IMR-90 (cell line): ENCODE measurements at regions not wholly inside any gene's neighbourhood (a gene's known extent, or its start where the extent isn't known, plus 50 kb on each side); places are given as distances from the start of the nearest gene placed in this dataset.

Source experiments
- ATAC-seq: fragments of 200-7000 bp; cut with Tn5 transposase; 2 replicates; pipeline ENCODE4 v1.9.1; 2020; ENCODE audit warnings: low read depth, mild to moderate bottlenecking, moderate library complexity
- BruUV-seq: library from RNA; stranded (reverse); fragments of 400-500 nt; replicated peaks from 2 replicates; lab custom pipeline; 2021; lab: Mats Ljungman, UMichigan
- CTCF ChIA-PET: fragments of 300-600 bp; formaldehyde crosslinking; extraction: SDS; loops from one replicate; lab custom pipeline; 2021; ENCODE audit warnings: antibody characterized with exemption; lab: Yijun Ruan, JAX
- POLR2A ChIA-PET: fragments of 300-600 bp; sonication (Branson Sonifier 250); formaldehyde crosslinking; loops from one replicate; lab custom pipeline; 2022; ENCODE audit warnings: antibody characterized with exemption; ENCODE audit not compliant: unreplicated experiment; lab: Charles Lee
- DNase-seq: peaks from one replicate; pipeline ENCODE4 v3.0.0; 2013
- H2AFZ ChIP-seq: replicated peaks from 2 replicates; pipeline ENCODE3; 2013; ENCODE audit warnings: low read length, mild to moderate bottlenecking; ENCODE audit not compliant: poor library complexity
- H2AK5ac ChIP-seq: 2 replicates; pipeline ENCODE4 v1.6.1; 2013; ENCODE audit warnings: low read depth, low read length, inconsistent platforms
- H2AK9ac ChIP-seq: replicated peaks from 2 replicates; pipeline ENCODE3; 2013; ENCODE audit warnings: mild to moderate bottlenecking, low read depth, low read length, moderate library complexity; ENCODE audit not compliant: poor library complexity
- H2BK120ac ChIP-seq: 2 replicates; pipeline ENCODE4 v1.6.1; 2013; ENCODE audit warnings: low read depth, low read length, inconsistent platforms
- H2BK15ac ChIP-seq: 3 replicates; pipeline ENCODE4 v1.6.1; 2013; ENCODE audit warnings: low read depth, low read length, inconsistent platforms
- H2BK20ac ChIP-seq: 2 replicates; pipeline ENCODE4 v1.6.1; 2013; ENCODE audit warnings: low read depth, mild to moderate bottlenecking, inconsistent platforms, low read length, moderate library complexity
- H2BK5ac ChIP-seq: 2 replicates; pipeline ENCODE4 v1.6.1; 2013; ENCODE audit warnings: mild to moderate bottlenecking, low read depth, low read length, inconsistent platforms; ENCODE audit not compliant: poor library complexity, severe bottlenecking
- H3K14ac ChIP-seq: replicated peaks from 2 replicates; pipeline ENCODE4 v1.6.1; 2013; ENCODE audit warnings: low read depth, low read length, inconsistent platforms
- H3K18ac ChIP-seq: 2 replicates; pipeline ENCODE4 v1.6.1; 2013; ENCODE audit warnings: low read depth, low read length, control low read depth
- H3K23ac ChIP-seq: 2 replicates; pipeline ENCODE4 v1.6.1; 2013; ENCODE audit warnings: low read depth, low read length, inconsistent platforms
- H3K27ac ChIP-seq: 2 replicates; pipeline ENCODE4 v1.5.1; 2013; ENCODE audit warnings: mild to moderate bottlenecking, control low read depth, low read length; ENCODE audit not compliant: insufficient read depth
- H3K27me3 ChIP-seq: 2 replicates; pipeline ENCODE4 v1.6.1; 2013; ENCODE audit warnings: low read length; ENCODE audit not compliant: control insufficient read depth, insufficient read depth
- H3K36me3 ChIP-seq: 2 replicates; pipeline ENCODE4 v1.6.1; 2013; ENCODE audit warnings: low read length, mixed read lengths; ENCODE audit not compliant: control insufficient read depth, insufficient read depth
- H3K4ac ChIP-seq: 2 replicates; pipeline ENCODE4 v1.6.1; 2013; ENCODE audit warnings: low read depth, low read length, inconsistent platforms
- H3K4me1 ChIP-seq: 2 replicates; pipeline ENCODE4 v1.6.1; 2013; ENCODE audit warnings: low read length, mixed read lengths; ENCODE audit not compliant: control insufficient read depth, insufficient read depth
- H3K4me2 ChIP-seq: 2 replicates; pipeline ENCODE4 v1.6.1; 2013; ENCODE audit warnings: low read depth, mild to moderate bottlenecking, control low read depth, low read length, moderate library complexity
- H3K4me3 ChIP-seq: 2 replicates; pipeline ENCODE4 v1.5.1; 2013; ENCODE audit warnings: low read depth, mild to moderate bottlenecking, control low read depth, low read length, moderate library complexity; ENCODE audit not compliant: insufficient read depth
- H3K56ac ChIP-seq: 2 replicates; pipeline ENCODE4 v1.6.1; 2013; ENCODE audit warnings: low read length, inconsistent platforms; ENCODE audit not compliant: insufficient read depth; ENCODE audit errors: extremely low read depth
- H3K79me1 ChIP-seq, 2 experiments: 2 replicates each; pipeline ENCODE4 v1.6.1; 2013; ENCODE audit warnings: low read length in 2 of 2, inconsistent platforms in 1 of 2, low read depth in 1 of 2
- H3K9ac ChIP-seq: 2 replicates; pipeline ENCODE4 v1.6.1; 2013; ENCODE audit warnings: low read depth, low read length, control low read depth
- H3K9me1 ChIP-seq: 2 replicates; pipeline ENCODE4 v1.6.1; 2013; ENCODE audit warnings: low read length, inconsistent platforms; ENCODE audit not compliant: insufficient read depth
- H3K9me3 ChIP-seq: 2 replicates; pipeline ENCODE4 v1.6.1; 2013; ENCODE audit warnings: low read length; ENCODE audit not compliant: control insufficient read depth, insufficient read depth
- H4K20me1 ChIP-seq: 2 replicates; pipeline ENCODE4 v1.6.1; 2013; ENCODE audit warnings: low read length, inconsistent platforms; ENCODE audit not compliant: insufficient read depth
- H4K5ac ChIP-seq: 2 replicates; pipeline ENCODE4 v1.6.1; 2013; ENCODE audit warnings: mild to moderate bottlenecking, low read depth, low read length, control low read depth
- H4K8ac ChIP-seq, 2 experiments: 2 replicates each; pipeline ENCODE4 v1.6.1; 2013; ENCODE audit warnings: low read depth in 2 of 2, low read length in 2 of 2, control low read depth in 1 of 2, inconsistent platforms in 1 of 2
- H4K91ac ChIP-seq: 2 replicates; pipeline ENCODE4 v1.6.1; 2013; ENCODE audit warnings: low read depth, low read length, inconsistent platforms; ENCODE audit not compliant: insufficient read depth
- BHLHE40 ChIP-seq: fragments of 150-350 bp; IDR thresholded peaks from 2 replicates; pipeline ENCODE4 v1.6.1; 2016; ENCODE audit warnings: mild to moderate bottlenecking, low read depth, low read length
- CEBPB ChIP-seq: IDR thresholded peaks from 2 replicates; pipeline ENCODE4 v1.6.1; 2012; ENCODE audit warnings: low read depth, low read length, improper control_type of control experiment
- CHD1 ChIP-seq: IDR thresholded peaks from 2 replicates; pipeline ENCODE4 v1.6.1; 2012; ENCODE audit warnings: low read depth, low read length, improper control_type of control experiment
- ELK1 ChIP-seq: fragments of 150-350 bp; IDR thresholded peaks from 2 replicates; pipeline ENCODE4 v1.6.1; 2016; ENCODE audit warnings: low read depth, mild to moderate bottlenecking, low read length, moderate library complexity, borderline replicate concordance
- MAZ ChIP-seq: IDR thresholded peaks from 2 replicates; pipeline ENCODE4 v1.6.1; 2012; ENCODE audit warnings: low read depth, mild to moderate bottlenecking, low read length, improper control_type of control experiment, moderate library complexity, borderline replicate concordance
- WGBS, 2 experiments: methylation state at CpG; one replicate each; pipeline versions ENCODE4 v1.1.5 to v1.1.7; 2013; ENCODE audit warnings: missing lambda C conversion rate in 2 of 2; ENCODE audit not compliant: insufficient read length in 1 of 2; ENCODE audit errors: extremely low coverage in 2 of 2; 5-methylcytosine and 5-hydroxymethylcytosine counted together
- dilution Hi-C: fragments of 300-500 bp; cut with HindIII; formaldehyde crosslinking; loops from one replicate; pipeline ENCODE4 v1.14.3; 2018; ENCODE audit warnings: low sequenced_read_pairs; ENCODE audit not compliant: unreplicated experiment
- in situ Hi-C: fragments of 300-500 bp; cut with MboI; formaldehyde crosslinking; loops from 3 replicates; pipeline ENCODE4 v1.14.3; 2019; ENCODE audit warnings: low sequenced_read_pairs, inconsistent platforms, mixed read lengths
- intact Hi-C: fragments of 100-400 bp; cut with micrococcal nuclease; formaldehyde crosslinking; loops from 2 replicates; pipeline ENCODE4 v1.10.0; 2022

DNA sequence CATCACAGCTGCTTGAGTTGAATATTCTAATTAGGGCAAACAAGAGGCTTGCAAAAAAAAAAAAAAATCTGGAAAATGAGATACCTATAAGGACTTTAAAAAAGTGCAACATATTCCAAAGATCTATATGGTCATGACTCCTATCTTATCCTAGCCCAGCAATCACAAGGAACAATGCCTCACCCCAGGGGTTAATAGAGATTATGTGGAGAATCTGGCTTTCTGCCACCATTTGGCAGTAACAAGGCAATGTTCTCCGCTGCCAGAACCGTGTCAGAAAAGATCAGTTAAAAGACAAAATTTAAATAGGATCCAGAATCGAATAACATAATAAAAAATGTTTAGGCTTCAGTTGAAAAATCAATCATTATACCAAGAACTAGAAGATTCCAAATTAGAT lies 1643.2 kb upstream of the PRR20A start:
- DNase-seq = no peak
- Histone ChIP-seq H3K4ac (no peak overlapping the region), H3K14ac (no peak overlapping the region), H2AFZ (no peak overlapping the region), H4K5ac (no peak overlapping the region), H4K8ac (no peak overlapping the region), H3K4me1 (no peaks in the 10 kb centered on the region), H2BK5ac (no peak overlapping the region), H3K4me2 (no peak overlapping the region), H3K36me3 (no peaks in the 10 kb centered on the region), H3K23ac (no peak overlapping the region), H4K91ac (no peak overlapping the region), H3K9me1 (no peaks in the 10 kb centered on the region), H2BK15ac (no peak overlapping the region), H2AK9ac (no peak overlapping the region), H2BK120ac (no peak overlapping the region), H3K27me3 (no peaks in the 10 kb centered on the region), H2BK20ac (no peak overlapping the region), H3K4me3 (no peak overlapping the region), H4K20me1 (no peaks in the 10 kb centered on the region), H3K9ac (no peak overlapping the region), H3K79me1 (no peaks in the 10 kb centered on the region), H3K56ac (no peak overlapping the region), H3K9me3 (peaks cover 5% of the 10 kb centered on the region), H3K27ac (no peak overlapping the region), H3K18ac (no peak overlapping the region), H2AK5ac (no peak overlapping the region)
- dilution Hi-C loops (no loop called here), in situ Hi-C loops (no loop called here), intact Hi-C loops (no loop called here)
- ATAC-seq = no peak
- POLR2A ChIA-PET = no interaction called here
- BruUV-seq = no TSS peak
- TF ChIP-seq MAZ (no peak), CHD1 (no peak), ELK1 (no peak), CEBPB (no peak), BHLHE40 (no peak)
- CTCF ChIA-PET = interaction anchor here (0.6 kb wide), 1 partner anchor 1479 kb away, joined by 3 read pairs; no protein-coding TSS in a partner anchor
- WGBS, 2 experiments = no CpG with 5 or more reads among the region's 3 CpGs
